Astrocyte of the spinal cord (primary cell): ENCODE measurements at regions not wholly inside any gene's neighbourhood (a gene's known extent, or its start where the extent isn't known, plus 50 kb on each side); places are given as distances from the start of the nearest gene placed in this dataset.

Source experiments
- DNase-seq: peaks from one replicate; pipeline ENCODE4 v3.0.0; 2011; ENCODE audit warnings: low read depth, low spot score
- H3K4me3 ChIP-seq: 2 replicates; pipeline ENCODE4 v1.5.1; 2011; ENCODE audit warnings: low read depth, mild to moderate bottlenecking, low read length, moderate library complexity
- in situ Hi-C: cut with HindIII; loops from 2 replicates; pipeline ENCODE4 v1.10.0; 2017; ENCODE audit warnings: low sequenced_read_pairs
- TF ChIP-seq, protein P1 (sequence below): IDR thresholded peaks from 2 replicates; pipeline ENCODE4 v1.5.1; 2012; ENCODE audit warnings: low read depth, mild to moderate bottlenecking, low read length, inconsistent platforms

DNA sequence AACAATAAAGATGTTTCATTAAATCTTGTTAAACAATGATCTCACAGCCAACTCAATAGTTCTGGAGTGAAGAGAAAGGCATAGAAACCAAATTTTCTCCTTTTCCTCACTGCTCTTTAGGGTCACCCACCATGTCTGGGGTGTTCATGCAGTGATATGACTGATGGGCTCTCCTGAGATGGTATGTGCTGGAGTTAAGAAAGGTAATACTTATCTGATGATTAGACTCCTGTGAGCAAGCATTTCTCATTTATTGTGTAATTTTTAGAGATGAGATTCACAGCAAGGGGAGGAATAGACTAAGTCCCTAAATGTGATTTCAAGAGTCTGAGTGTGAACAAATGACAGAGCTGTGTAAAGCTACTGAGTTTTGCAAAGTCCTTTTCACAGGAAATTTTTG, 1361.3 kb upstream of the CELF2 start:
- no peak overlapping the region for H3K4me3 ChIP-seq
- TF ChIP-seq, protein P1, sequence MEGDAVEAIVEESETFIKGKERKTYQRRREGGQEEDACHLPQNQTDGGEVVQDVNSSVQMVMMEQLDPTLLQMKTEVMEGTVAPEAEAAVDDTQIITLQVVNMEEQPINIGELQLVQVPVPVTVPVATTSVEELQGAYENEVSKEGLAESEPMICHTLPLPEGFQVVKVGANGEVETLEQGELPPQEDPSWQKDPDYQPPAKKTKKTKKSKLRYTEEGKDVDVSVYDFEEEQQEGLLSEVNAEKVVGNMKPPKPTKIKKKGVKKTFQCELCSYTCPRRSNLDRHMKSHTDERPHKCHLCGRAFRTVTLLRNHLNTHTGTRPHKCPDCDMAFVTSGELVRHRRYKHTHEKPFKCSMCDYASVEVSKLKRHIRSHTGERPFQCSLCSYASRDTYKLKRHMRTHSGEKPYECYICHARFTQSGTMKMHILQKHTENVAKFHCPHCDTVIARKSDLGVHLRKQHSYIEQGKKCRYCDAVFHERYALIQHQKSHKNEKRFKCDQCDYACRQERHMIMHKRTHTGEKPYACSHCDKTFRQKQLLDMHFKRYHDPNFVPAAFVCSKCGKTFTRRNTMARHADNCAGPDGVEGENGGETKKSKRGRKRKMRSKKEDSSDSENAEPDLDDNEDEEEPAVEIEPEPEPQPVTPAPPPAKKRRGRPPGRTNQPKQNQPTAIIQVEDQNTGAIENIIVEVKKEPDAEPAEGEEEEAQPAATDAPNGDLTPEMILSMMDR = no peak
- DNase-seq = no peak
- in situ Hi-C loops = no loop called here

DNA sequence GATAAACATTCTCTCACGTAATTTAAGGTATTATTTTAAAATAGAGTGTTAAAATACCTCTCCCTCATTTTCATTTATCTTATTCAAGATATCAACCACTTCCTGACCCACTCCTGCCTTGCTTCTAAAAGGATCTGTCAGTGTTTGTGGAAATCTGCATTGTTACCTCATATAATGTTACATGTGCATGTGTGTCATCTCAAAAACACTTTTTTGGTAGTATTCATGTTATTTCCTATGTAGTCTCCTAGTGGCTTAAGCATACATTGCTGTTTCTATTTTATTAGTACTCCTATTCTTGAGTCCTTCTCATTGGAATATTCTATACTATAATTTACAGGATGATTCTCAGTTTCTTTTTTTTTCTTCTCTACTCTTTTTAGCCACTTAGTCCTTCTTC, 1360.7 kb upstream of the CELF2 start:
- H3K4me3 ChIP-seq = no peak overlapping the region
- TF ChIP-seq, protein P1 = no peak
- in situ Hi-C loops = no loop called here
- DNase-seq = no peak

- DNase-seq = no peak
- TF ChIP-seq, protein P1 = no peak
- no peak overlapping the region for H3K4me3 ChIP-seq
- in situ Hi-C loops = no loop called here
Observed at GRCh38 chr10:9657530-9657929, 1360.1 kb upstream of the CELF2 start.

GRCh38 chr10:9668411-9668810, 1349.3 kb upstream of the CELF2 start:
- DNase-seq = no peak
- TF ChIP-seq, protein P1 = no peak
- no peak overlapping the region for H3K4me3 ChIP-seq
- in situ Hi-C loops = no loop called here

- TF ChIP-seq, protein P1 = no peak
- no peak for DNase-seq
- in situ Hi-C loops = no loop called here
- H3K4me3 ChIP-seq = no peak overlapping the region
Observed at GRCh38 chr10:9670911-9671310, 1346.8 kb upstream of the CELF2 start.

DNA sequence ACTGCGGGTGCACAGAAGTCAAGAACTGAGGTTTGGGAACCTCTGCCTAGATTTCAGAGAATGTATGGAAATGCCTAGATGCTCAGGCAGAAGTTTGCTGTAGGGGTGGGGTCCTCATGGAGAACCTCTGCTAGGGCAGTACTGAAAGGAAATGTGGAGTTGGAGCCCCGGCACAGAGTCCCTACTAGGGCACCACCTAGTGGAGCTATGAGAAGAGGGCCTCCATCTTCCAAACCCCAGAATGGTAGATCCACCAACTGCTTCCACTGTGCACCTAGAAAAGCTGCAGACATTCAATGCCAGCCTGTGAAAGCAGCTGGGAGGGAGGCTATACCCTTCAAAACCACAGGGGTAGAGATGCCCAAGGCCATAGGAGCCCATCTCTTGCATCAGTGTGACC, 1336.0 kb upstream of the CELF2 start:
- in situ Hi-C loops = no loop called here
- DNase-seq = no peak
- TF ChIP-seq, protein P1 = no peak
- H3K4me3 ChIP-seq = no peak overlapping the region

- TF ChIP-seq, protein P1 = no peak
- no peak overlapping the region for H3K4me3 ChIP-seq
- in situ Hi-C loops = no loop called here
- no peak for DNase-seq
Observed at GRCh38 chr10:9682802-9683201, 1334.9 kb upstream of the CELF2 start.
